ENCODE measurements at regions not wholly inside any gene's neighbourhood (a gene's known extent, or its start where the extent isn't known, plus 50 kb on each side); places are given as distances from the start of the nearest gene placed in this dataset.

- no peak for FAIRE-seq
- Histone ChIP-seq H3K4me1 (peaks cover 35% of the 10 kb centered on the region), H3K4me3 (no peak overlapping the region), H3K9me3 (no peaks in the 10 kb centered on the region), H3K27ac (no peak overlapping the region), H3K4me2 (no peak overlapping the region)
- DNase-seq (ENCODE audit: low read depth in 1 of 2, low spot score in 1 of 2): no peak
- ATAC-seq: no peak
- POLR2A ChIA-PET: no interaction called here
- TF ChIP-seq PHF8 (IDR thresholded peaks at IDR 0.05; ENCODE audit: borderline replicate concordance, low read depth) (no peak), ZNF302 (CRISPR knock-in tag; IDR thresholded peaks at IDR 0.05) (no peak), SMC3 (IDR thresholded peaks at IDR 0.05) (no peak), NR3C1 (IDR thresholded peaks at IDR 0.05) (no peak), CEBPB (IDR thresholded peaks at IDR 0.05) (no peak), RAD21 (conservative IDR thresholded peaks at IDR 0.05 in 1 of 2, IDR thresholded peaks at IDR 0.05 in 1 of 2) (no peak), BHLHE40 (IDR thresholded peaks at IDR 0.05; ENCODE audit: low read depth, low read length) (no peak), HDAC2 (IDR thresholded peaks at IDR 0.05) (no peak), JUN (IDR thresholded peaks at IDR 0.05) (no peak), ZC3H11A (IDR thresholded peaks at IDR 0.05) (no peak), MAFK (IDR thresholded peaks at IDR 0.05; ENCODE audit: partially characterized antibody) (no peak), RFX5 (IDR thresholded peaks at IDR 0.05) (no peak), FOXS1 (CRISPR knock-in tag; IDR thresholded peaks at IDR 0.05) (no peak)
- CTCF ChIA-PET: interaction anchor here (1.2 kb wide), 1 partner anchor 52 kb away, joined by 3 read pairs; the partner anchor contains the start of gene SHANK2
- 87% methylated on average over 14 of the region's 20 CpGs for WGBS (ENCODE audit: missing lambda C conversion rate)
Observed at GRCh38 chr11:71199226-71199820, 53.1 kb downstream of the SHANK2 start.

- H3K4me1 ChIP-seq: peaks cover 35% of the 10 kb centered on the region
- POLR2A ChIA-PET: no interaction called here
- H3K4me3 ChIP-seq: no peak overlapping the region
- 100% methylated on average over 11 of the region's 11 CpGs for WGBS (ENCODE audit: missing lambda C conversion rate)
- no peak for DNase-seq (ENCODE audit: low read depth in 1 of 2, low spot score in 1 of 2)
- peak overlapping the region in 1 of 2 experiments; percentile 72; a peak in 1 of 6 replicates for H3K27ac ChIP-seq
- no peak for ATAC-seq
- H3K9me3 ChIP-seq: no peaks in the 10 kb centered on the region
- H3K4me2 ChIP-seq: no peak overlapping the region
- TF ChIP-seq, protein P1, sequence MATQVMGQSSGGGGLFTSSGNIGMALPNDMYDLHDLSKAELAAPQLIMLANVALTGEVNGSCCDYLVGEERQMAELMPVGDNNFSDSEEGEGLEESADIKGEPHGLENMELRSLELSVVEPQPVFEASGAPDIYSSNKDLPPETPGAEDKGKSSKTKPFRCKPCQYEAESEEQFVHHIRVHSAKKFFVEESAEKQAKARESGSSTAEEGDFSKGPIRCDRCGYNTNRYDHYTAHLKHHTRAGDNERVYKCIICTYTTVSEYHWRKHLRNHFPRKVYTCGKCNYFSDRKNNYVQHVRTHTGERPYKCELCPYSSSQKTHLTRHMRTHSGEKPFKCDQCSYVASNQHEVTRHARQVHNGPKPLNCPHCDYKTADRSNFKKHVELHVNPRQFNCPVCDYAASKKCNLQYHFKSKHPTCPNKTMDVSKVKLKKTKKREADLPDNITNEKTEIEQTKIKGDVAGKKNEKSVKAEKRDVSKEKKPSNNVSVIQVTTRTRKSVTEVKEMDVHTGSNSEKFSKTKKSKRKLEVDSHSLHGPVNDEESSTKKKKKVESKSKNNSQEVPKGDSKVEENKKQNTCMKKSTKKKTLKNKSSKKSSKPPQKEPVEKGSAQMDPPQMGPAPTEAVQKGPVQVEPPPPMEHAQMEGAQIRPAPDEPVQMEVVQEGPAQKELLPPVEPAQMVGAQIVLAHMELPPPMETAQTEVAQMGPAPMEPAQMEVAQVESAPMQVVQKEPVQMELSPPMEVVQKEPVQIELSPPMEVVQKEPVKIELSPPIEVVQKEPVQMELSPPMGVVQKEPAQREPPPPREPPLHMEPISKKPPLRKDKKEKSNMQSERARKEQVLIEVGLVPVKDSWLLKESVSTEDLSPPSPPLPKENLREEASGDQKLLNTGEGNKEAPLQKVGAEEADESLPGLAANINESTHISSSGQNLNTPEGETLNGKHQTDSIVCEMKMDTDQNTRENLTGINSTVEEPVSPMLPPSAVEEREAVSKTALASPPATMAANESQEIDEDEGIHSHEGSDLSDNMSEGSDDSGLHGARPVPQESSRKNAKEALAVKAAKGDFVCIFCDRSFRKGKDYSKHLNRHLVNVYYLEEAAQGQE (IDR thresholded peaks at IDR 0.05): no peak
- TF ChIP-seq EHF (CRISPR knock-in tag; IDR thresholded peaks at IDR 0.05) (no peak), NFE2L2 (conservative IDR thresholded peaks at IDR 0.05; ENCODE audit: low read length) (no peak), EP300 (IDR thresholded peaks at IDR 0.05) (no peak), CEBPB (IDR thresholded peaks at IDR 0.05) (no peak), JUNB (IDR thresholded peaks at IDR 0.05) (no peak), EHMT2 (IDR thresholded peaks at IDR 0.05; ENCODE audit: low read depth) (no peak), HOXB13 (CRISPR knock-in tag; IDR thresholded peaks at IDR 0.05; ENCODE audit: low read depth) (no peak), NR3C1 (IDR thresholded peaks at IDR 0.05) (no peak), POLR2A (IDR thresholded peaks at IDR 0.05; ENCODE audit: low read length) (no peak), KDM5A (IDR thresholded peaks at IDR 0.05) (no peak), CHD2 (IDR thresholded peaks at IDR 0.05; ENCODE audit: low read length, partially characterized antibody) (no peak), TP53 (CRISPR knock-in tag; IDR thresholded peaks at IDR 0.05) (no peak), HDAC2 (IDR thresholded peaks at IDR 0.05) (no peak), MAZ (IDR thresholded peaks at IDR 0.05; ENCODE audit: borderline replicate concordance, low read depth, low read length) (no peak)
- TF ChIP-seq, protein P2, sequence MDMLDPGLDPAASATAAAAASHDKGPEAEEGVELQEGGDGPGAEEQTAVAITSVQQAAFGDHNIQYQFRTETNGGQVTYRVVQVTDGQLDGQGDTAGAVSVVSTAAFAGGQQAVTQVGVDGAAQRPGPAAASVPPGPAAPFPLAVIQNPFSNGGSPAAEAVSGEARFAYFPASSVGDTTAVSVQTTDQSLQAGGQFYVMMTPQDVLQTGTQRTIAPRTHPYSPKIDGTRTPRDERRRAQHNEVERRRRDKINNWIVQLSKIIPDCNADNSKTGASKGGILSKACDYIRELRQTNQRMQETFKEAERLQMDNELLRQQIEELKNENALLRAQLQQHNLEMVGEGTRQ (IDR thresholded peaks at IDR 0.05): no peak
- CTCF ChIA-PET: interaction anchor here (1.2 kb wide), 1 partner anchor 53 kb away, joined by 3 read pairs; the partner anchor contains the start of gene SHANK2
- no peak for FAIRE-seq
Observed at GRCh38 chr11:71198823-71199165, 53.6 kb downstream of the SHANK2 start.

Data from A549 (cell line).